GM21423 (cell line): ENCODE measurements at regions not wholly inside any gene's neighbourhood (a gene's known extent, or its start where the extent isn't known, plus 50 kb on each side); places are given as distances from the start of the nearest gene placed in this dataset.

ENCODE experiments used
- ATAC-seq: cut with Tn5 transposase; IDR thresholded peaks from one replicate; pipeline ENCODE4 v1.9.1; 2021; ENCODE audit warnings: mild to moderate bottlenecking, moderate library complexity; ENCODE audit not compliant: unreplicated experiment

- no peak for ATAC-seq
These were observed 156.5 kb upstream of the ZNF507 start for GRCh38 chr19:32188921-32189320.

GRCh38 chr19:32189956-32190706 lies 155.3 kb upstream of the ZNF507 start:
- ATAC-seq: no peak

- no peak for ATAC-seq
These were observed 153.5 kb upstream of the ZNF507 start for GRCh38 chr19:32191921-32192320.

GRCh38 chr19:32195706-32196610 lies 149.5 kb upstream of the ZNF507 start:
- ATAC-seq: no peak

- no peak for ATAC-seq
These were observed 148.6 kb upstream of the ZNF507 start for GRCh38 chr19:32196690-32197420.

GRCh38 chr19:32197896-32198882 lies 147.2 kb upstream of the ZNF507 start:
- ATAC-seq: no peak

GRCh38 chr19:32199501-32200040 lies 145.8 kb upstream of the ZNF507 start:
- no peak for ATAC-seq

- ATAC-seq: no peak
These were observed 144.9 kb upstream of the ZNF507 start for GRCh38 chr19:32200312-32201038.

GRCh38 chr19:32201211-32201610 lies 144.2 kb upstream of the ZNF507 start:
- no peak for ATAC-seq

- no peak for ATAC-seq
These were observed 143.8 kb upstream of the ZNF507 start for GRCh38 chr19:32201636-32202051.

GRCh38 chr19:32202244-32202643 lies 143.2 kb upstream of the ZNF507 start:
- ATAC-seq: no peak

GRCh38 chr19:32203161-32203560 lies 142.2 kb upstream of the ZNF507 start:
- no peak for ATAC-seq

- ATAC-seq: no peak
These were observed 139.3 kb upstream of the ZNF507 start for GRCh38 chr19:32206065-32206464.

- no peak for ATAC-seq
These were observed 137.3 kb upstream of the ZNF507 start for GRCh38 chr19:32208060-32208459.

GRCh38 chr19:32219392-32219791 lies 126.0 kb upstream of the ZNF507 start:
- ATAC-seq: no peak

GRCh38 chr19:32219881-32220472 lies 125.4 kb upstream of the ZNF507 start:
- ATAC-seq: no peak

GRCh38 chr19:32220951-32221350 lies 124.5 kb upstream of the ZNF507 start:
- no peak for ATAC-seq

GRCh38 chr19:32222556-32222955 lies 122.9 kb upstream of the ZNF507 start:
- no peak for ATAC-seq

- no peak for ATAC-seq
These were observed 122.3 kb upstream of the ZNF507 start for GRCh38 chr19:32223106-32223505.
